ENCODE measurements at regions not wholly inside any gene's neighbourhood (a gene's known extent, or its start where the extent isn't known, plus 50 kb on each side); places are given as distances from the start of the nearest gene placed in this dataset.
"Not testable (repeated sequence)": the region's sequence is repeated elsewhere in the genome, so short reads cannot be mapped to it uniquely, and the experiment has no call there.

DNA sequence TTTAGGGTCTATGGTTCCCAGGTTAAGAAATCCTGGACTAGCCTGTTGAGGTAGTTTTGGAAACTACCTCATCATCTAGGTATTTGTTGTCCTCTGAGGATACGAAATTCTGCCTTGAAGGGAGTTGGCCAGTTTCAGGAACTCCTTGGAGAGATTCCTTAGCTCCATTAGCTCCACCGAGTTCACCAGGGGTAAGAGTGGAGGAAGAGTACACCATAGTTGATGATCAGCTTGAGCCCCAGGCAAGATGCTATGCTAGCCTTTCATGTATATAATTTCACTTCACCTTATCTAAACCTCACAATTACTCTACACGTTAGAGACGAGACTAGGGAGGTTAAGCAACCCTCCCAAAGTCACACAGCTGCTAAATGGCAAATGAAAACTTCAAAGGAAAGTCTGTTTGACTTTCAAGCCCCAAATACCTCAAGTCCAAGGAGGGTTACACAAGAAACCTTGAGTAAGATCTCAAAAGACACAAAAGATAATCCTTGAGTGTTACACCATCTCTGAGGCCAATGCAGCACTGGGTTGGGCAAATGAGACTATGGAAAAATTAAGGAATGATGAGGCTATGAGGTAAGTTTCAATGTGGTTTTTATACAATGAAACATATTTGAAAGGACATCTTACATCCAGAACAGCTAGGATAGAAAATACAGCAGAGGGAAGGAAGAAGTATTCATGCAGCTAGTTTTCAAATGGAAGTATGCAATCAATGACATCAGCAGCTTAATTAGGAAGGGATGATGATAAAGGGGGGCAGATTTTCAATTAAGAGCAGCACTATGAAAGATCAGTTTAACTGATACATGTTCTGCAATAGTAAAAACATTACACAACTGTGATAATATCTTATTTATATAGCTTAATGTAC lies 97.2 kb upstream of the KRAS start:
- no peak overlapping the region for H3K27ac ChIP-seq
- TF ChIP-seq, protein P1, sequence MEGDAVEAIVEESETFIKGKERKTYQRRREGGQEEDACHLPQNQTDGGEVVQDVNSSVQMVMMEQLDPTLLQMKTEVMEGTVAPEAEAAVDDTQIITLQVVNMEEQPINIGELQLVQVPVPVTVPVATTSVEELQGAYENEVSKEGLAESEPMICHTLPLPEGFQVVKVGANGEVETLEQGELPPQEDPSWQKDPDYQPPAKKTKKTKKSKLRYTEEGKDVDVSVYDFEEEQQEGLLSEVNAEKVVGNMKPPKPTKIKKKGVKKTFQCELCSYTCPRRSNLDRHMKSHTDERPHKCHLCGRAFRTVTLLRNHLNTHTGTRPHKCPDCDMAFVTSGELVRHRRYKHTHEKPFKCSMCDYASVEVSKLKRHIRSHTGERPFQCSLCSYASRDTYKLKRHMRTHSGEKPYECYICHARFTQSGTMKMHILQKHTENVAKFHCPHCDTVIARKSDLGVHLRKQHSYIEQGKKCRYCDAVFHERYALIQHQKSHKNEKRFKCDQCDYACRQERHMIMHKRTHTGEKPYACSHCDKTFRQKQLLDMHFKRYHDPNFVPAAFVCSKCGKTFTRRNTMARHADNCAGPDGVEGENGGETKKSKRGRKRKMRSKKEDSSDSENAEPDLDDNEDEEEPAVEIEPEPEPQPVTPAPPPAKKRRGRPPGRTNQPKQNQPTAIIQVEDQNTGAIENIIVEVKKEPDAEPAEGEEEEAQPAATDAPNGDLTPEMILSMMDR (IDR thresholded peaks at IDR 0.05): no peak
- H3K27me3 ChIP-seq (replicated peaks; ENCODE audit: insufficient read depth): no peaks in the 10 kb centered on the region
- no peaks in the 10 kb centered on the region for H3K4me1 ChIP-seq (ENCODE audit: control insufficient read depth in 1 of 2, low read depth in 2 of 2)
- DNase-seq (ENCODE audit: low spot score): no peak
- H3K4me3 ChIP-seq: no peak overlapping the region
- ATAC-seq (ENCODE audit: insufficient number of reproducible peaks, low FRiP score, low read depth): no peak
- H3K9me3 ChIP-seq: no peaks in the 10 kb centered on the region
- no peaks in the 10 kb centered on the region for H3K36me3 ChIP-seq

DNA sequence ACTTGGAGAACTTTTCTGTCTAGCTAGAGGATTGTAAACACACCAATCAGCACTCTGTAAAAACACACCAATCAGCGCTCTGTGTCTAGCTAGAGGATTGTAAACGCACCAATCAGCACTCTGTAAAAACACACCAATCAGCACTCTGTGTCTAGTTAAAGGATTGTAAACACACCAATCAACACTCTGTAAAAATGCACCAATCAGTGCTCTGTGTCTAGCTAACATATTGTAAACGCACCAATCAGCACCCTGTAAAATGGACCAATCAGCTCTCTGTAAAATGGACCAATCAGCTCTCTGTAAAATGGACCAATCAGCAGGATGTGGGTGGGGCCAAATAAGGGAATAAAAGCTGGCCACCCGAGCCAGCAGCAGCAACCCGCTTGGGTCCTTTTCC lies 91.1 kb upstream of the KRAS start:
- H3K4me3 ChIP-seq; H3K27ac ChIP-seq; ATAC-seq (ENCODE audit: insufficient number of reproducible peaks, low FRiP score, low read depth); H3K36me3 ChIP-seq; H3K27me3 ChIP-seq (replicated peaks; ENCODE audit: insufficient read depth); DNase-seq (ENCODE audit: low spot score); H3K9me3 ChIP-seq; H3K4me1 ChIP-seq (ENCODE audit: control insufficient read depth in 1 of 2, low read depth in 2 of 2): not testable (repeated sequence)

DNA sequence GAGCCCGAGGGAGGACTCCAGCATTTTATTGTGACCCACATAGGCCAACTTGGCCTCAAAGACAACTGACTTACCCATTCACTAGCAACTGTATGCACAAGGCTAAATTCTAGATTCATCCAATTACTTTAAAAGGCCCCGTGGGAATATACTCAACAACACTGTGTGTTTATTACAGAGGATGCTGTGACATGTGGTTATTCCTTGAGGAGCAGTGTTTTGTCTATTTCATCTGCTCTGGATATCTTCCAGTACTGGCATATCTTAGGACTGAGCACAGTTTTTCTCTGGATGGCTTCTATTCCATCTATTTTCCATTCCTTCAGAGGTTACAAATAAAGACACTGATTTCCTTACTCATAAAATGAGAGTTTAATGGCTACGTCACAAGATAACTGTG lies 87.2 kb upstream of the KRAS start:
- no peaks in the 10 kb centered on the region for H3K9me3 ChIP-seq
- no peak overlapping the region for H3K4me3 ChIP-seq
- ATAC-seq (ENCODE audit: insufficient number of reproducible peaks, low FRiP score, low read depth) (no peak), DNase-seq (ENCODE audit: low spot score) (no peak)
- no peak overlapping the region for H3K27ac ChIP-seq
- TF ChIP-seq, protein P1 (IDR thresholded peaks at IDR 0.05): no peak
- H3K4me1 ChIP-seq (ENCODE audit: control insufficient read depth in 1 of 2, low read depth in 2 of 2): peaks cover 0 to 3% of the 10 kb centered on the region in 2 donors
- no peaks in the 10 kb centered on the region for H3K36me3 ChIP-seq
- no peaks in the 10 kb centered on the region for H3K27me3 ChIP-seq (replicated peaks; ENCODE audit: insufficient read depth)

DNA sequence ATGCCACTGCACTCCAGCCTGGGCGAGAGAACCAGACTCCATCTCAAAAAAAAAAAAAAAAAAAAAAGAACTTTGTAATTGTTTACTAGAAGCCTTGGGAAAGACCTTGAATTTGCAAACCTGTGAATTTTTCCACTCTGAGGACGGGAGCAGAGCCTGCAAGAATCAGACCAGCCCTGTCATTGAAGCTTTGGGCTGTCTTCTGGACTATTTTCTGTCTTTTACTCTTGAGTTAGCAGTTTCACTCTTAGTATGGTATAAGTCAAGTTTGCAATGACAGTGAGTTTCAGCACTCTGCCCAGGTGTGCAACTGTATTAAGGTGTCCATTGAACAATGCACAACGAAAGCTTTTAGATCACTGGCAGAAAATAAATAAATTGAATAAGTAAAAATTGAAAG lies 81.4 kb upstream of the KRAS start:
- ATAC-seq (ENCODE audit: insufficient number of reproducible peaks, low FRiP score, low read depth): no peak

DNA sequence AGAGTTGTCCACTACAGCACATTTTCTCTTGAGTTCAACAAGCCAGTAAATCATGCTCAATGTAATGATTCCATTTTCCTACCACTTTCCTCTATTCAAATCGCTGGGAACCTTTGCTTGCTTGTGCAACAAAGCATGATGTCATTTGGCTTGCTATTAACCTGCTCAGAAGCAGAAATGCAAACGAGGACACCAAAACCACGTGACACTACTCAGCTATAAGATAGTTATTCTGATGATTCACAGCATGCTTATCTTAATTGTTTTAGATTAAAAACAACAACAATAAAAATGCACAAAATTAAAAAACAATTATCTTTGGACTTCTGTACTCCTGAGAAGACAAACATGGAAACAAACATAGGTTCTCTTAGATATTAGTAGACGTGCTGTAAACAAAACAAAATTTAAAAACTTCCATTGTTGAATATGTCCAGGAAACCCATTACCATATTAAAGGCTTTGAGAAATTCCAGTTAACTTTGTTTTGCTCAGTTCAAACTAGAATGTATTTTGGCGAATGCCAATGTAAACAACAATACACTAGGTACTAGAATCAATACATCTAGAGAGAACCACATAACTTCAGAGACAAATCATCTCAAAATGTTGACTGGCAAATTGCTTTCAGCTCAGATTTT lies 77.5 kb upstream of the KRAS start:
- ATAC-seq (ENCODE audit: insufficient number of reproducible peaks, low FRiP score, low read depth): no peak
- H3K27ac ChIP-seq: no peak overlapping the region
- no peak overlapping the region for H3K4me3 ChIP-seq
- TF ChIP-seq, protein P1 (IDR thresholded peaks at IDR 0.05): no peak
- no peaks in the 10 kb centered on the region for H3K9me3 ChIP-seq
- H3K4me1 ChIP-seq (ENCODE audit: control insufficient read depth in 1 of 2, low read depth in 2 of 2): no peaks in the 10 kb centered on the region
- H3K36me3 ChIP-seq: no peaks in the 10 kb centered on the region
- no peak for DNase-seq (ENCODE audit: low spot score)
- H3K27me3 ChIP-seq (replicated peaks; ENCODE audit: insufficient read depth): no peaks in the 10 kb centered on the region

More for the DNA sequence above, 81.4 kb upstream of the KRAS start:
- no peak overlapping the region for H3K4me3 ChIP-seq
- TF ChIP-seq, protein P1 (IDR thresholded peaks at IDR 0.05): no peak
- no peaks in the 10 kb centered on the region for H3K9me3 ChIP-seq
- no peak overlapping the region for H3K27ac ChIP-seq
- no peaks in the 10 kb centered on the region for H3K36me3 ChIP-seq
- H3K4me1 ChIP-seq (ENCODE audit: control insufficient read depth in 1 of 2, low read depth in 2 of 2): peaks cover 0 to 3% of the 10 kb centered on the region in 2 donors
- no peak for DNase-seq (ENCODE audit: low spot score)
- H3K27me3 ChIP-seq (replicated peaks; ENCODE audit: insufficient read depth): no peaks in the 10 kb centered on the region
